GM19467 (cell line): ENCODE measurements at regions not wholly inside any gene's neighbourhood (a gene's known extent, or its start where the extent isn't known, plus 50 kb on each side); places are given as distances from the start of the nearest gene placed in this dataset.

Experiments
- ATAC-seq: cut with Tn5 transposase; IDR thresholded peaks from one replicate; pipeline ENCODE4 v1.9.1; 2021; ENCODE audit warnings: mild to moderate bottlenecking, moderate library complexity; ENCODE audit not compliant: unreplicated experiment

- no peak for ATAC-seq
Observed at GRCh38 chr13:97629601-97630272, 195.8 kb downstream of the RAP2A start.

GRCh38 chr13:97630725-97631124 is 196.8 kb downstream of the RAP2A start:
- no peak for ATAC-seq

- ATAC-seq: no peak
Observed at GRCh38 chr13:97631158-97631557, 197.2 kb downstream of the RAP2A start.

GRCh38 chr13:97639236-97639635 is 205.3 kb downstream of the RAP2A start:
- ATAC-seq: no peak

- no peak for ATAC-seq
Observed at GRCh38 chr13:97640268-97640667, 206.3 kb downstream of the RAP2A start.

- ATAC-seq: no peak
Observed at GRCh38 chr13:97648171-97648880, 214.4 kb downstream of the RAP2A start.

GRCh38 chr13:97648881-97649224 is 214.9 kb downstream of the RAP2A start:
- ATAC-seq: no peak

- ATAC-seq: no peak
Observed at GRCh38 chr13:97653443-97654140, 219.6 kb downstream of the RAP2A start.

- no peak for ATAC-seq
Observed at GRCh38 chr13:97654236-97654635, 220.3 kb downstream of the RAP2A start.

- ATAC-seq: no peak
Observed at GRCh38 chr13:97658556-97658955, 224.6 kb downstream of the RAP2A start.

GRCh38 chr13:97659602-97660001 is 225.6 kb downstream of the RAP2A start:
- ATAC-seq: no peak

GRCh38 chr13:97660594-97661260 is 226.8 kb downstream of the RAP2A start:
- ATAC-seq: no peak

GRCh38 chr13:97686594-97686993 is 252.6 kb downstream of the RAP2A start:
- ATAC-seq: no peak

GRCh38 chr13:97692628-97693027 is 258.7 kb downstream of the RAP2A start:
- ATAC-seq: no peak

- no peak for ATAC-seq
Observed at GRCh38 chr13:97695684-97696083, 257.8 kb upstream of the IPO5 start.

- no peak for ATAC-seq
Observed at GRCh38 chr13:97696921-97697320, 256.6 kb upstream of the IPO5 start.

GRCh38 chr13:97700306-97700848 is 253.1 kb upstream of the IPO5 start:
- no peak for ATAC-seq

GRCh38 chr13:97702614-97703013 is 250.9 kb upstream of the IPO5 start:
- no peak for ATAC-seq

- ATAC-seq: no peak
Observed at GRCh38 chr13:97710797-97711196, 242.7 kb upstream of the IPO5 start.

GRCh38 chr13:97712770-97713169 is 240.7 kb upstream of the IPO5 start:
- ATAC-seq: no peak

- ATAC-seq: no peak
Observed at GRCh38 chr13:97715763-97716162, 237.7 kb upstream of the IPO5 start.
